Spleen (tissue), 11 donors: ENCODE measurements at regions not wholly inside any gene's neighbourhood (a gene's known extent, or its start where the extent isn't known, plus 50 kb on each side); places are given as distances from the start of the nearest gene placed in this dataset.
"Not testable (repeated sequence)": the region's sequence is repeated elsewhere in the genome, so short reads cannot be mapped to it uniquely, and the experiment has no call there.

Experiments
- DNase-seq: peaks from one replicate; pipeline ENCODE4 v3.0.0-alpha.2; 2020
- H3K27ac ChIP-seq, 8 donors: fragments of 200-600 bp; sonication (generic) in 7 of 8; 1 replicate in 4 of 8; 2 replicates in 4 of 8; pipeline versions ENCODE4 v1.5.0 to v1.8.0; 2016 to 2021; ENCODE audit warnings: inconsistent platforms in 4 of 8, mild to moderate bottlenecking in 4 of 8, moderate library complexity in 1 of 8
- H3K27me3 ChIP-seq, 7 donors: fragments of 200-600 bp; sonication (generic) in 6 of 7; replicated peaks in 1 of 7; 1 replicate in 4 of 7; 2 replicates in 3 of 7; pipeline versions ENCODE4 v1.5.0 to v1.8.0; 2016 to 2021; ENCODE audit warnings: inconsistent platforms in 3 of 7, mild to moderate bottlenecking in 1 of 7
- H3K36me3 ChIP-seq, 6 donors: fragments of 200-600 bp; sonication (generic) in 5 of 6; 1 replicate in 4 of 6; 2 replicates in 2 of 6; pipeline versions ENCODE4 v1.5.0 to v1.8.0; 2016 to 2021; ENCODE audit warnings: inconsistent platforms in 2 of 6
- H3K4me1 ChIP-seq, 6 donors: fragments of 200-600 bp; sonication (generic) in 5 of 6; 1 replicate in 3 of 6; 2 replicates in 3 of 6; pipeline versions ENCODE4 v1.5.0 to v1.8.0; 2016 to 2021; ENCODE audit warnings: inconsistent platforms in 3 of 6
- H3K4me3 ChIP-seq, 8 donors: fragments of 200-600 bp; sonication (generic) in 7 of 8; 1 replicate in 4 of 8; 2 replicates in 4 of 8; pipeline versions ENCODE4 v1.5.0 to v1.8.0; 2016 to 2021; ENCODE audit warnings: inconsistent platforms in 4 of 8, mild to moderate bottlenecking in 4 of 8, moderate library complexity in 2 of 8
- H3K9me3 ChIP-seq, 8 donors: fragments of 200-600 bp; sonication (generic) in 7 of 8; 1 replicate in 4 of 8; 2 replicates in 4 of 8; pipeline versions ENCODE4 v1.5.0 to v1.8.0; 2016 to 2021; ENCODE audit warnings: inconsistent platforms in 4 of 8
- CTCF ChIP-seq, 11 experiments: fragments of 200-600 bp in 7 of 11; fragments of 450-650 bp in 4 of 11; sonication (generic) in 4 of 11; IDR thresholded peaks in 8 of 11; conservative IDR thresholded peaks in 3 of 11; 1 replicate in 7 of 11; 2 replicates in 4 of 11; pipeline versions ENCODE4 v1.4.0 to v1.8.0; 2016 to 2021; ENCODE audit warnings: antibody characterized with exemption in 11 of 11, inconsistent platforms in 4 of 11, mild to moderate bottlenecking in 1 of 11
- POLR2A ChIP-seq, 3 donors: fragments of 450-650 bp; IDR thresholded peaks; one replicate each; pipeline ENCODE4 v1.5.1; 2017; ENCODE audit warnings: antibody characterized with exemption in 3 of 3, mild to moderate bottlenecking in 1 of 3
- POLR2AphosphoS5 ChIP-seq, 3 donors: sonication (generic); formaldehyde crosslinking; IDR thresholded peaks; one replicate each; pipeline ENCODE4 v1.5.1; 2017; ENCODE audit warnings: antibody characterized with exemption in 3 of 3
- WGBS, 5 donors: extraction: QIAGEN DNeasy Blood & Tissue Kit in 3 of 5; methylation state at CpG; one replicate each; pipeline versions ENCODE4 v1.1.5 to v1.1.7; 2013 to 2018; 5-methylcytosine and 5-hydroxymethylcytosine counted together
- intact Hi-C: fragments of 100-400 bp; cut with DNase I; formaldehyde crosslinking; loops from one replicate; pipeline ENCODE4 v1.15.0; 2023; ENCODE audit warnings: low total_unique reads
- donor health status: healthy with polysubstance abuse.
- donor health status: DM: no; HTN: no; CAD: no; lungs with moderate emphysema.
- donor health status: DM: no; HTN: no; CAD: no.
- donor health status: Bipolar disorder and iron deficiency.
- donor health status: healthy.
- donor health status: DM: no; HTN: no; CAD: no.
- donor health status: DM: yes; HTN: yes; CAD: no.

GRCh38 chr7:47183862-47184590, 397.9 kb downstream of the TNS3 start:
- Histone ChIP-seq H3K4me3 (no peak overlapping the region), H3K9me3 (no peaks in the 10 kb centered on the region), H3K27me3 (no peaks in the 10 kb centered on the region), H3K36me3 (no peaks in the 10 kb centered on the region), H3K4me1 (peaks cover 0 to 14% (median 0%) of the 10 kb centered on the region in 6 donors), H3K27ac (no peak overlapping the region)
- TF ChIP-seq POLR2A (IDR thresholded peaks at IDR 0.05) (no peak), CTCF (IDR thresholded peaks at IDR 0.05 in 8 of 11, conservative IDR thresholded peaks at IDR 0.05 in 3 of 11) (no peak), POLR2AphosphoS5 (IDR thresholded peaks at IDR 0.05) (no peak)
- intact Hi-C loops: no loop called here
- no peak for DNase-seq
- 67 to 76% (median 70%) methylated on average over 12 of the region's 12 CpGs for WGBS, 5 donors

- Histone ChIP-seq H3K27me3 (peaks cover 0 to 3% (median 0%) of the 10 kb centered on the region in 7 donors), H3K4me3 (no peak overlapping the region), H3K4me1 (peaks cover 0 to 13% (median 0%) of the 10 kb centered on the region in 6 donors), H3K9me3 (peaks cover 0 to 3% (median 0%) of the 10 kb centered on the region in 8 donors), H3K36me3 (no peaks in the 10 kb centered on the region), H3K27ac (no peak overlapping the region)
- no peak for DNase-seq
- 77 to 89% (median 79%) methylated on average over 4 of the region's 4 CpGs for WGBS, 5 donors
- TF ChIP-seq CTCF (IDR thresholded peaks at IDR 0.05 in 8 of 11, conservative IDR thresholded peaks at IDR 0.05 in 3 of 11) (no peak), POLR2AphosphoS5 (IDR thresholded peaks at IDR 0.05) (no peak), POLR2A (IDR thresholded peaks at IDR 0.05) (no peak)
- intact Hi-C loops: no loop called here
Observed at GRCh38 chr7:47181746-47182361, 400.1 kb downstream of the TNS3 start.

GRCh38 chr7:47180516-47180826, 401.4 kb downstream of the TNS3 start:
- Histone ChIP-seq H3K27me3 (peaks cover 0 to 3% (median 0%) of the 10 kb centered on the region in 7 donors), H3K27ac (no peak overlapping the region), H3K9me3 (peaks cover 0 to 5% (median 0%) of the 10 kb centered on the region in 8 donors), H3K4me3 (no peak overlapping the region), H3K36me3 (no peaks in the 10 kb centered on the region), H3K4me1 (peaks cover 0 to 4% (median 0%) of the 10 kb centered on the region in 6 donors)
- TF ChIP-seq POLR2A (IDR thresholded peaks at IDR 0.05) (no peak), CTCF (IDR thresholded peaks at IDR 0.05 in 8 of 11, conservative IDR thresholded peaks at IDR 0.05 in 3 of 11) (peak in 3 of 11 experiments; percentile 1 to 29 (median 1))
- DNase-seq: no peak
- intact Hi-C loops: no loop called here
- WGBS, 5 donors: 46 to 59% (median 53%) methylated on average over 3 of the region's 3 CpGs

- Histone ChIP-seq H3K4me3 (no peak overlapping the region), H3K9me3 (peaks cover 0 to 5% (median 0%) of the 10 kb centered on the region in 8 donors), H3K4me1 (peaks cover 0 to 4% (median 0%) of the 10 kb centered on the region in 6 donors), H3K27me3 (peaks cover 0 to 3% (median 0%) of the 10 kb centered on the region in 7 donors), H3K27ac (no peak overlapping the region), H3K36me3 (no peaks in the 10 kb centered on the region)
- 60 to 66% (median 63%) methylated on average over 8 of the region's 8 CpGs for WGBS, 5 donors
- DNase-seq: no peak
- intact Hi-C loops: loop anchor here (10.0 kb wide), 1 partner anchor 1255 kb away; the partner anchor contains the start of gene IGFBP3
- peak in 10 of 11 experiments; percentile 33 to 76 (median 56) for TF ChIP-seq CTCF (IDR thresholded peaks at IDR 0.05 in 8 of 11, conservative IDR thresholded peaks at IDR 0.05 in 3 of 11)
- TF ChIP-seq POLR2AphosphoS5 (IDR thresholded peaks at IDR 0.05): no peak
- TF ChIP-seq POLR2A (IDR thresholded peaks at IDR 0.05): no peak
Observed at GRCh38 chr7:47179812-47180515, 401.9 kb downstream of the TNS3 start.

GRCh38 chr7:47172602-47173539, 409.0 kb downstream of the TNS3 start:
- not testable (repeated sequence) for H3K9me3 ChIP-seq, DNase-seq, H3K27me3 ChIP-seq, H3K36me3 ChIP-seq, H3K4me1 ChIP-seq, H3K27ac ChIP-seq, H3K4me3 ChIP-seq
- intact Hi-C loops: loop anchor here (10.0 kb wide), 1 partner anchor 1248 kb away; the partner anchor contains the start of gene IGFBP3
- WGBS, 5 donors: 76 to 95% (median 87%) methylated on average over 7 of the region's 7 CpGs
